Myocyte (in vitro differentiated cells): ENCODE measurements at regions not wholly inside any gene's neighbourhood (a gene's known extent, or its start where the extent isn't known, plus 50 kb on each side); places are given as distances from the start of the nearest gene placed in this dataset.
"Not testable (repeated sequence)": the region's sequence is repeated elsewhere in the genome, so short reads cannot be mapped to it uniquely, and the experiment has no call there.

ENCODE experiments used
- DNase-seq: peaks from one replicate; pipeline ENCODE4 v3.0.0-alpha.2; 2012; ENCODE audit warnings: low read depth

GRCh38 chr5:108590799-108591198, 156.9 kb upstream of the FER start:
- no peak for DNase-seq

DNA sequence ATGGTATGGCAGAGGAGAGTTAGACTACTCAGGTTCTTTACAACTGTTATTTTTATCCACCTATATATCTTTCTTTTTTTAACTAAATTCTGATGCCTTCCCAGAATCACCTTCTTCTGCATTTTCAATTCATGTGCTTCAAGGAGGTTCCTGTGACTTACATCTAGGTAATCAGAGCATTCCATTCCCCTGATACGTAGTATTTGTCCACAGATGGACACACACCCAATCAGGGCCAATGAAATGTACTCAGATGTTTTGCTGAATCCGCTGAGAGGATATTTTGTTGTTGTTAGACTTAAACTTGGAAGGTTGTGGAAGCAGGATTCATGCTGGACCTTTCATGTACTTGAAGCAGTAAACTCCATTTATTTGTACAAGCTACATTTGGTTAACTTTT, 159.4 kb upstream of the FER start:
- DNase-seq: no peak

GRCh38 chr5:108587821-108588220, 159.9 kb upstream of the FER start:
- DNase-seq: no peak

GRCh38 chr5:108581026-108581425, 166.7 kb upstream of the FER start:
- no peak for DNase-seq

- DNase-seq: peak; percentile 7
Observed at GRCh38 chr5:108579236-108579635, 168.5 kb upstream of the FER start.

DNA sequence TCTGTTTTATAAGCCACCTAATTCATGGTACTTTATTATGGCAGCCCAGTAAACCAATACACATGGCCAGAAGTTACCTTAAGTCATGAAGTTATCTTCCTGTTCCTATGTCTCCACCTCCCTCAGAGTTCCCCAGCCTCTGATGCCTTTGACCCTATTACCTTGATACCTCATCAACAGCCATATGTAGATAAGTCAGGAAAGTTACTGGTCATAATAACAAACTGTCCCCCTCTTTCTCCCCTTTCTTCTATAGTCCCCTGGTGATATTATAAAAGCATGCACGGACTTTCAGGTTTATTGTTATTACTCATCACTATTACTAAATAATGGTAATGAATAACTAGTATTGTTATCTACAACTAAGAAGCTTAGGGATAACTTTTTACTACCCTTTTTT, 168.9 kb upstream of the FER start:
- DNase-seq: no peak

GRCh38 chr5:108567429-108567828, 180.3 kb upstream of the FER start:
- DNase-seq: no peak

DNA sequence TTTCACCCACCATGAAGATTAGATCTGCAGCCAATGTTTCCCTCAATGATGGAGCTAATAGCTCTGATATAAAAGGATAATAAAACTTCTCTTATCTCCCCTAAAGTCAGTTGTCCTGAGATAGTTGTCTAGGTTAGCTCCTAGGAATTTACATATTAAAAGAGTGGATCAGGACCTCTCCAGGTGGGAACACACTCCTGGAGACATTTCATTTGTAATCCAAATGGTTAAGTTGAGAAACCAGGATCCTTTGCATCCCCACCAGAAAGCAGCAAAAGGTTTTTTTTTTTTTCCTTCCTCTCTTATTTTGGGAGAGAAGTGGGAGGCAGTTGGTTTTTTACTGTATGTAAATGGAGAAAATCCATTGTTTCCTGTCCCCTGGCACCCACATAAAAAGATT, 182.5 kb upstream of the FBXL17 start:
- no peak for DNase-seq

DNA sequence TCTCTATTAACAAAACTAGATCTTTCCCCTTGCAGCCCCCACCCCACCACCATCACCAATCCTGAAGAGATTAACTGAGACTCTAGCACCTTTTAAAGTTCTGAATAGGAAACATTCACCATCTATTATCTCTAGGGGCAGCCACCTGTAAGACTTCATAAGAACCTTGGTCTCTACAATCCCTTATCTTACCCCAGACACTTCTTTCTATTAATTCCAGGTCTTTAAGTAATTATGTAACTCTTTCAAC, 180.2 kb upstream of the FBXL17 start:
- DNase-seq: no peak

DNA sequence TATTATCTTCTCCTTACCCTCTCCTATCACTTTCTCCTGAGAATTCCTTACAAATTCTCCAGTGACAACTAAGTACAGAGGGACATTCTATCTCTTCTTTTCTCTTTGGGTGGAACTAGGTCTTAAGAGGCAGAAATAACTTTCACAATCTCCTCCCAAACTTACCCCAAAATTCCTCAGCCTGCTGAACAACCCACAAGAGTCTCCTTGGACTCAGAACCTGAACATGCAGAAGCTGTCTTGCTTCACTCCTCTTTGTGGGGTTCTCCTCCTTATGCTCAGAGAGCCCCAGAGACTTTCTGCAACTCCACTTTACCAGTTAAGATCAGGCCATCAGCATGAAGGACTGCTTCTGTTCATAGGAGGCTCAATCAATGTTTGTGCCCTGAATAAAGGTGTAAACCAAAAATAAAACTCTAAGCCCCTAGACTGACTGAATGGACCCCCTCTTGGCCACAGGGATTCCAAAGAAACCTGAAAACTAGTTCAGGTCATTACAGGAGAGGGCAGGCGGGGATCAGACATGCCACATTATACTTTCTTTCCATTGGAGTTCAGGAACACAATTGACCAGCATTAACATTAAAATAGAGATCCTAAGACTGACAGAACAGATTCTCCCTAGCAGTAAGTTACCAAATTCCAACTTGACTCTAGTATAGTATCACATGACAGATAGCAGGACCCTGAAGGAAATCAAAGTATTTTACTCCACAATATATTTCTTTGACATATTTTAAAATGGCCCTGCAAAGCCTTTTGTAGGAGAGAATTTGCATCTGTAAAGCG, 179.7 kb upstream of the FBXL17 start:
- DNase-seq: no peak

DNA sequence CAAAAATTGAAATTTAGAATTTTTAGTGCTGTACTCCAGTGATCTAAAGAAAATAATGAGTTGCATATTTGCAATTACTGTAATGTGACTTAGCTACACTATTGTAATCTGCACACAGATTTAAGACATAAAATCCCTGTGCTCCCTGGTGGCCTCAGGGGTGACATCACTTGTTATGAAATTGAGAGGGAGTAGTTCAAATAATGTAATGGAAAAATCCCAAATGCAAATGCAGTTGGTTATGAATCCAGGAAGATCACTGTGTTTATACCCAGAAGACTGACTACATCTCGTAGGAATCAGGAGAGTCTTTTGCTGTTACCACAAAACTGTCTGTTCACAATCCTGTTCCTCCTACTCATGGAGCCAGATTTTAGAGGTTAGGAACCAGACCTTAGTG, 178.7 kb upstream of the FBXL17 start:
- DNase-seq: peak; percentile 28

DNA sequence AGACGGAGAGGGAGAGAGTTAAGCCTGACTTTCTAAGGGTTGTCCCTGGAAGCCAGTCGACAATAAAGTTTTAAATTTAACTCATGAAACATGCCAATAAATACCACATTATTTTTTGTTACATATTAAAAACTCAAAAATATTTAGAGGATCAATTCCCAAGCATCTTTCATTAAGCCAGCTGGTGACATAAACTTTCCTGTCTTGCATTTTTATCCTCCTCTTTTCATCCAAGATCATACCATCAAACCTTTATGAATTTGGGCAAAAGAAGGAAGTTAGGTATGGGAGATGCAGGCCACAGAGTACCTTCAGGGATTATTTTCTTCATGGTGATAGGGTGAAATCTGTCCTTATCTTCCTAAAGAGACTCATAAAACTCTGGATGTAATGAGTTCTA, 178.3 kb upstream of the FBXL17 start:
- no peak for DNase-seq

DNA sequence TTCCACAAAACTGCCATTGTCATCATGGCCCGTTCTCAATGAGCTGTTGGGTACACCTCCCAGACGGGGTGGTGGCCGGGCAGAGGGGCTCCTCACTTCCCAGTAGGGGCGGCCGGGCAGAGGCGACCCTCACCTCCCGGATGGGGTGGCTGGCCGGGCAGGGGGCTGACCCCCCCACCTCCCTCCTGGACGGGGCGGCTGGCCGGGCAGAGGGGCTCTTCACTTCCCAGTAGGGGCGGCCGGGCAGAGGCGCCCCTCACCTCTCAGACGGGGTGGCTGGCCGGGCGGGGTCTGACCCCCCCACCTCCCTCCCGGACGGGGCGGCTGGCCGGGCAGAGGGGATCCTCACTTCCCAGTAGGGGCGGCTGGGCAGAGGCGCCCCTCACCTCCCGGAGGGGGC, 176.9 kb upstream of the FBXL17 start:
- not testable (repeated sequence) for DNase-seq

- DNase-seq: not testable (repeated sequence)
Observed at GRCh38 chr5:108558142-108558541, 176.2 kb upstream of the FBXL17 start.

DNA sequence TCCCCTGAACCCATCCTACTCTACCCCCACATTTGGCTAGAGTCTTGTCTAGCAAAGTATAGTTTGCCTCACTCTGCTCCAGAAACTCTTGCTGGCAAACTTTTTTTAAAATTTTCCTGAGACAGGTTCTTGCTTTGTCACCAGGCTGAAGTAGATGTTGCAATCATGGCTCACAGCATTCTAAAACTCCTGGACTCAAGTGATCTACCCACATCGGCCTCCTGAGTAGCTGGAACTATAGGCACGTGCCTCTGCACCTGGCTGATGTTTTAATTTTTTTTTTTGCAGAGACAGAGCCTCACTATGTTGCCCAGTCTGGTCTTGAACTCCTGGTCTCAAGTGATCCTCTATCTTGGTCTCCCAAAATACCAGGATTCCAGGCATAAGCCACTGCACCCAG, 175.8 kb upstream of the FBXL17 start:
- no peak for DNase-seq

DNA sequence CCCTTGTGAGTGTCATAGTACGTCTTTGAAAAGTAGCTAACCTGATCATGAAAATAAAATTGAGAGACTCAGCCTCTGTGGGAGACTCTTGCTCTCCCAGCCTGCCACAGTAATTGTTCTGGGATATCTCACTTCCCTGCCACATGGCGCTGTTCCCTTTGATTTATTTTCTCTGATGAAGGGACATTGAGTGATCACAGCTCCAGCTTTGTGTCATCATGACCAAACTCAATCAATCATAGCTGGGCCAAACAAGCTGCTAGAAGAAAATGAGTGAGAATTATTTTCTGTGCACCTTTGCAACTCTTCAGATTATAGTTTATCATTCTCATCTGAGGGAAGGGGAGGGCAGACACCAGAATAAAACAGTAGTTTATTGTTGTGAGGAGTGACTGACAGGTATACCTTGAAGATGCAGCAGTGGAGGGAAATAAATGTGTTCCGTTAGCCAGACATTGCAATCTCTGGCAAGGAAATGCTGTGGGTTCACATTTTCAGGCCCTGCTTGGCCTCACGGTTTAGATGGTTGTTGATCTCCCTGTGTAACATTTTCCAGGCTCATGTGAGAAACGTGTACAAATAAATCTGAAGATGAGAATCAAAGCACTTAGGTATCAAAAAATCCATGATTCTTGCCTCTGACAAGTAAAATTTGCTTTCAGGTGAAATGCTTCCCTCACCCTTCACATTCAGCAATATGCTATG, 174.7 kb upstream of the FBXL17 start:
- no peak for DNase-seq

- no peak for DNase-seq
Observed at GRCh38 chr5:108548684-108549596, 167.0 kb upstream of the FBXL17 start.

DNA sequence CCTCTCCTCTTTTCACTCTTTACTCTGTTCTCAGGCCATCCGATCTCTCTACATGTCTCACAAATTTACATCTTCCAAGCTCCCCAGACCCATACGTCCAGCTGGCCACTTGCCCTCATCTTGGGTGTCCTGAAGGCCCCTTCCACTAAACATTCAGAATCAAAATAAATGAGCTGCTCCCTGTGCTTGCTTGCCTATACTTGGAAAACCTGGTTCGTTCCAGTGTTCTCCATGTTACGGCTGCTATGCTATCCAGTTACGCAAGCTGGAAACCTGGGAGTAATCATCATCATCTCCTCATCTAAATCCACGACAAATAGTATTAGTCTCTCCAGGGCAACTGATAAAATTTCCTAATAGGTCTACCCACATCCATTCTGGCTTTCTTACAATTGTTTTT, 165.0 kb upstream of the FBXL17 start:
- DNase-seq: no peak

- DNase-seq: no peak
Observed at GRCh38 chr5:108545301-108545700, 163.4 kb upstream of the FBXL17 start.

- no peak for DNase-seq
Observed at GRCh38 chr5:108543486-108543885, 161.6 kb upstream of the FBXL17 start.

GRCh38 chr5:108541836-108542235, 159.9 kb upstream of the FBXL17 start:
- no peak for DNase-seq

- no peak for DNase-seq
Observed at GRCh38 chr5:108536321-108536720, 154.4 kb upstream of the FBXL17 start.
